Karpas-422 (cell line): ENCODE measurements at regions not wholly inside any gene's neighbourhood (a gene's known extent, or its start where the extent isn't known, plus 50 kb on each side); places are given as distances from the start of the nearest gene placed in this dataset.

ENCODE experiments used
- DNase-seq: peaks from one replicate; pipeline ENCODE4 v3.0.0-alpha.2; 2015
- H2AFZ ChIP-seq: fragments of 200-600 bp; sonication (generic); 2 replicates; pipeline ENCODE4 v1.6.1; 2014; ENCODE audit warnings: antibody characterized with exemption, low read length, mixed read lengths
- H3K27ac ChIP-seq: fragments of 200-600 bp; sonication (generic); 2 replicates; pipeline ENCODE4 v1.5.1; 2014; ENCODE audit warnings: mild to moderate bottlenecking, low read length, moderate library complexity
- H3K27me3 ChIP-seq: fragments of 200-600 bp; sonication (generic); 2 replicates; pipeline ENCODE4 v1.6.1; 2014; ENCODE audit warnings: low read length, mixed read lengths
- H3K36me3 ChIP-seq: fragments of 200-600 bp; sonication (generic); 2 replicates; pipeline ENCODE4 v1.6.1; 2014; ENCODE audit warnings: low read length, mixed read lengths; ENCODE audit not compliant: insufficient read depth
- H3K4me1 ChIP-seq: fragments of 200-600 bp; sonication (generic); 2 replicates; pipeline ENCODE4 v1.6.1; 2014; ENCODE audit warnings: mild to moderate bottlenecking, low read length, mixed read lengths
- H3K4me2 ChIP-seq: fragments of 200-600 bp; sonication (generic); 2 replicates; pipeline ENCODE4 v1.6.1; 2014; ENCODE audit warnings: low read length, low read depth, mild to moderate bottlenecking; ENCODE audit not compliant: poor library complexity, severe bottlenecking
- H3K4me3 ChIP-seq: fragments of 200-600 bp; sonication (generic); 2 replicates; pipeline ENCODE4 v1.5.1; 2014; ENCODE audit warnings: mild to moderate bottlenecking, antibody characterized with exemption, low read length, mixed read lengths
- H3K79me2 ChIP-seq: fragments of 200-600 bp; sonication (generic); 2 replicates; pipeline ENCODE4 v1.6.1; 2014; ENCODE audit warnings: mild to moderate bottlenecking, low read length, mixed read lengths
- H3K9ac ChIP-seq: fragments of 200-600 bp; sonication (generic); 2 replicates; pipeline ENCODE4 v1.6.0; 2014; ENCODE audit warnings: low read length
- H3K9me2 ChIP-seq: fragments of 200-600 bp; sonication (generic), shearing (Covaris generic); replicated peaks from 2 replicates; pipeline ENCODE4 v1.6.0; 2014; ENCODE audit warnings: mild to moderate bottlenecking, low read length, moderate library complexity; ENCODE audit not compliant: insufficient read depth
- H3K9me3 ChIP-seq: fragments of 300-700, 200-600 bp; sonication (generic); 2 replicates; pipeline ENCODE4 v1.6.1; 2014; ENCODE audit warnings: low read length, mixed read lengths
- H4K20me1 ChIP-seq: fragments of 200-600 bp; sonication (generic); 2 replicates; pipeline ENCODE4 v1.6.1; 2014; ENCODE audit warnings: mild to moderate bottlenecking, antibody characterized with exemption, low read length, low read depth; ENCODE audit not compliant: insufficient read depth

GRCh38 chr17:77772899-77773358 lies 185.6 kb upstream of the TNRC6C start:
- H3K36me3 ChIP-seq: no peaks in the 10 kb centered on the region
- no peaks in the 10 kb centered on the region for H3K9me3 ChIP-seq
- H3K4me1 ChIP-seq: no peaks in the 10 kb centered on the region
- H3K27me3 ChIP-seq: no peaks in the 10 kb centered on the region
- no peaks in the 10 kb centered on the region for H3K79me2 ChIP-seq
- DNase-seq: no peak
- H2AFZ ChIP-seq: no peak overlapping the region
- H3K9ac ChIP-seq: no peak overlapping the region
- peaks cover 11% of the 10 kb centered on the region; the same call in 1 of the 2 replicates for H4K20me1 ChIP-seq
- H3K4me3 ChIP-seq: no peak overlapping the region
- no peak overlapping the region for H3K4me2 ChIP-seq
- no peaks in the 10 kb centered on the region for H3K9me2 ChIP-seq
- no peak overlapping the region for H3K27ac ChIP-seq

- Histone ChIP-seq H3K4me2 (no peak overlapping the region), H3K9ac (no peak overlapping the region), H2AFZ (no peak overlapping the region), H3K4me1 (no peaks in the 10 kb centered on the region), H3K9me3 (no peaks in the 10 kb centered on the region), H4K20me1 (peaks cover 11% of the 10 kb centered on the region; the same call in 1 of the 2 replicates), H3K79me2 (no peaks in the 10 kb centered on the region), H3K4me3 (no peak overlapping the region), H3K9me2 (no peaks in the 10 kb centered on the region), H3K27ac (no peak overlapping the region), H3K36me3 (no peaks in the 10 kb centered on the region), H3K27me3 (no peaks in the 10 kb centered on the region)
- no peak for DNase-seq
Measured at GRCh38 chr17:77774182-77774581, 184.3 kb upstream of the TNRC6C start.

- Histone ChIP-seq H3K9ac (no peak overlapping the region), H4K20me1 (no peaks in the 10 kb centered on the region), H3K27ac (no peak overlapping the region)
Measured at GRCh38 chr17:77778636-77779489, 179.6 kb upstream of the TNRC6C start.

DNA sequence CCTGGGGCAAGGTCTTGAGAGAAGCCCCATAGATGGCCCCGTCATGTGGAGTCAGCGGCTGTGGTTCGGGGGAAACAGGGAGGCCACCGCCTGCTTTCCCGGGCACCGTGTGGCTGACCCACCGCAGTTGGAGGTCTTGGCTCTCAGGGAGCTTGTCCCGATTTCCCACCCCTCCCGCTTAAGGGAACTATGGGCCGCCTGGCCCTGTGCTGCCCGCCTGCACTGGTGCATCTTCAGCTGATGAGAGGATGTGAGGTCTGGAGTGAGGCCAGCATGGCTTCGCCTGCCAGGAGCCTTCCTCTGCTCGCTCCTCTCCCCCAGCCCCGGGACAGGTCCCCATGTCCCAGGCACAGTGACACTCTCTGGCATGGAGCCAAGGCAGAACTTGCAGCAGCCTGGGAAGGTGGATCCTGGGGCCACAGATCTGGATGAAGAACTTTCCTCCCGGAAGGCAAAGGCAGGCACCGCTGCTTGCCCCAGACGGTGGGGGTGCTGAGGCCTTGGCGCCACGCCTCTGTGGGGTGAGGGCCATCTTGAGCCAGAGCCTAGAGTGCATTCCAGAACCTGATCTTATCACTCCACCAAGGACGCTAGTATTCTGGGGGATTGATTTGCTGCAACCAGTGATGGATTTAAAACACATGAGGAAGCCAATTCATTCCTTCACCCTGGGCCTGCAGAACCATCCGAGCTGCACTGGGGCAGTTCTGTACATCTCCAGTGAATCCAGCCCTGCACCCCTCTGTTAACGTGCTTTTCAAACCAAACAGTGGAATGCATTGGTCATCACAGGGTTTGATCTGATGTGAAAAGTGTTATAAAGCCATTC lies 178.6 kb upstream of the TNRC6C start:
- Histone ChIP-seq H3K79me2 (no peaks in the 10 kb centered on the region), H3K9me2 (no peaks in the 10 kb centered on the region), H3K4me1 (no peaks in the 10 kb centered on the region), H3K36me3 (no peaks in the 10 kb centered on the region), H3K9ac (no peak overlapping the region), H3K27me3 (no peaks in the 10 kb centered on the region), H3K4me2 (no peak overlapping the region), H3K4me3 (no peak overlapping the region), H3K27ac (no peak overlapping the region), H2AFZ (no peak overlapping the region), H3K9me3 (no peaks in the 10 kb centered on the region), H4K20me1 (no peaks in the 10 kb centered on the region)
- DNase-seq: no peak

More at GRCh38 chr17:77778636-77779489, 179.6 kb upstream of the TNRC6C start:
- Histone ChIP-seq H3K9me3 (no peaks in the 10 kb centered on the region), H3K9me2 (no peaks in the 10 kb centered on the region), H3K4me2 (no peak overlapping the region), H3K36me3 (no peaks in the 10 kb centered on the region), H3K4me1 (no peaks in the 10 kb centered on the region), H3K79me2 (no peaks in the 10 kb centered on the region), H2AFZ (no peak overlapping the region), H3K4me3 (no peak overlapping the region), H3K27me3 (no peaks in the 10 kb centered on the region)
- no peak for DNase-seq

- Histone ChIP-seq H3K27ac (no peak overlapping the region), H3K36me3 (no peaks in the 10 kb centered on the region), H3K4me2 (no peak overlapping the region), H3K4me1 (no peaks in the 10 kb centered on the region), H3K9ac (no peak overlapping the region), H3K9me3 (no peaks in the 10 kb centered on the region), H3K4me3 (no peak overlapping the region), H3K27me3 (no peaks in the 10 kb centered on the region), H3K79me2 (no peaks in the 10 kb centered on the region), H4K20me1 (no peaks in the 10 kb centered on the region), H2AFZ (no peak overlapping the region), H3K9me2 (no peaks in the 10 kb centered on the region)
- DNase-seq: no peak
Measured at GRCh38 chr17:77781536-77781935, 177.0 kb upstream of the TNRC6C start.

- H3K27me3 ChIP-seq: no peaks in the 10 kb centered on the region
- no peaks in the 10 kb centered on the region for H4K20me1 ChIP-seq
- H3K9me2 ChIP-seq: no peaks in the 10 kb centered on the region
- H3K9me3 ChIP-seq: no peaks in the 10 kb centered on the region
- H3K4me2 ChIP-seq: no peak overlapping the region
- H2AFZ ChIP-seq: no peak overlapping the region
- no peaks in the 10 kb centered on the region for H3K36me3 ChIP-seq
- DNase-seq: no peak
- H3K9ac ChIP-seq: no peak overlapping the region
- H3K79me2 ChIP-seq: no peaks in the 10 kb centered on the region
- H3K27ac ChIP-seq: no peak overlapping the region
- H3K4me3 ChIP-seq: no peak overlapping the region
- H3K4me1 ChIP-seq: no peaks in the 10 kb centered on the region
Measured at GRCh38 chr17:77782201-77782600, 176.3 kb upstream of the TNRC6C start.

- Histone ChIP-seq H3K4me1 (no peaks in the 10 kb centered on the region), H3K9me3 (no peaks in the 10 kb centered on the region), H3K9me2 (no peaks in the 10 kb centered on the region), H3K27me3 (no peaks in the 10 kb centered on the region), H3K9ac (no peak overlapping the region), H2AFZ (no peak overlapping the region), H4K20me1 (no peaks in the 10 kb centered on the region), H3K4me3 (no peak overlapping the region), H3K27ac (no peak overlapping the region), H3K4me2 (no peak overlapping the region), H3K36me3 (no peaks in the 10 kb centered on the region), H3K79me2 (no peaks in the 10 kb centered on the region)
- DNase-seq: no peak
Measured at GRCh38 chr17:77782611-77783010, 175.9 kb upstream of the TNRC6C start.
